Activated naive CD4-positive, alpha-beta T cell treated with anti-CD3 and anti-CD28 coated beads for 36 hours (primary cell): ENCODE measurements at regions not wholly inside any gene's neighbourhood (a gene's known extent, or its start where the extent isn't known, plus 50 kb on each side); places are given as distances from the start of the nearest gene placed in this dataset.
"Not testable (repeated sequence)": the region's sequence is repeated elsewhere in the genome, so short reads cannot be mapped to it uniquely, and the experiment has no call there.

Experiments used
- CTCF ChIA-PET: fragments of 350-600 bp; sonication (Branson Sonifier 250); formaldehyde crosslinking; loops from one replicate; lab custom pipeline; 2021; ENCODE audit warnings: antibody characterized with exemption; lab: Charles Lee
- DNase-seq: peaks from one replicate; pipeline ENCODE4 v3.0.0-alpha.2; 2020
- H3K27ac Mint-ChIP-seq: one replicate; pipeline ENCODE4 v1.8.0; 2021; ENCODE audit warnings: mild to moderate bottlenecking, mixed read lengths
- H3K27me3 Mint-ChIP-seq: one replicate; pipeline ENCODE4 v1.8.0; 2021; ENCODE audit warnings: low read depth, mixed read lengths
- H3K36me3 Mint-ChIP-seq: one replicate; pipeline ENCODE4 v1.8.0; 2021; ENCODE audit warnings: low read depth, mixed read lengths
- H3K4me1 Mint-ChIP-seq: one replicate; pipeline ENCODE4 v1.8.0; 2021; ENCODE audit warnings: low read depth, mixed read lengths
- H3K4me3 Mint-ChIP-seq: one replicate; pipeline ENCODE4 v1.8.0; 2021; ENCODE audit warnings: mild to moderate bottlenecking, moderate library complexity, mixed read lengths
- H3K9me3 Mint-ChIP-seq: one replicate; pipeline ENCODE4 v1.8.0; 2021; ENCODE audit warnings: mixed read lengths
- intact Hi-C: fragments of 100-400 bp; cut with micrococcal nuclease; formaldehyde crosslinking; loops from one replicate; pipeline ENCODE4 v1.15.1; 2023

DNA sequence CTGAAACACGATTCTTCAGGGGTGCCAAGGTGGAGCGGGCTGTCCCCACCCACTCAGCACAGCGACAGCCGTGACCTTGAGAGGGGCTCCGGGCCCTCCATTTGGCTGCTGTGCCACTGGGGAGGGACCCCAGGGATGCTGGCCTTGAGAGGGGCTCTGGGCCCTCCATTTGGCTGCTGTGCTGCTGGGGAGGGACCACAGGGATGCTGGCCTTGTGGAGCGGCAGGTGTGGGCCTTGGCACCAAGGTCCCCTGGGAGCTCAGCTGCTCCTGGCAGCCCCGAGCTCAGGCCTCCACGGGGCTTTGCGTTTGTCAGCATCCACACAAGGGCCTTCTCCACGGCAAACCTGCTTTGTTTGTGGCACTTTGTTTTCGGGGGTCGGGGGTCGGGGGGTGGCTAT, 137.6 kb upstream of the LPCAT1 start:
- peaks cover 45% of the 10 kb centered on the region for H3K27me3 Mint-ChIP-seq
- CTCF ChIA-PET: no interaction called here
- H3K27ac Mint-ChIP-seq: no peak overlapping the region
- H3K9me3 Mint-ChIP-seq: no peaks in the 10 kb centered on the region
- no peaks in the 10 kb centered on the region for H3K36me3 Mint-ChIP-seq
- intact Hi-C loops: no loop called here
- peaks cover 7% of the 10 kb centered on the region for H3K4me1 Mint-ChIP-seq
- H3K4me3 Mint-ChIP-seq: no peak overlapping the region
- no peak for DNase-seq

DNA sequence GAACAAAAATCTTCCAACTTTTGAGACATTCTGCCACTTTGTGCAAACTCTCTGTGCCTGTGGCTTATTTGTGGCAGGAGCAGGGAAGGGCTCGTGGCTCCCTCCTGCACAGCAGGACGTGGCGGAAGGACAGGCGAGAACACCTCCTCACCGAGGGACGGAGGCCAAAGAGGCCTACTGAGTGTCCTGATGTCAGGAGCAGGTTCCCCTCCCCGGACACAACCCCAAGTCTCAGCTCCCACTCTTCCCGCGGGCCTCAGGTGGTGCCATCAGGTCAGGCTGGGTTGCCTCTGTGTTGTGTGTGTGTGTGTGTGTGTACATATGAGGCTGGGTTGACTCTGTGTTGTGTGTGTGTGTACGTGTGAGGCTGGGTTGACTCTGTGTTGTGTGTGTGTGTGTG, 136.8 kb upstream of the LPCAT1 start:
- Mint-ChIP-seq H3K27ac (peak overlapping the region; percentile 25), H3K4me3 (no peak overlapping the region), H3K9me3 (no peaks in the 10 kb centered on the region), H3K36me3 (no peaks in the 10 kb centered on the region), H3K27me3 (peaks cover 38% of the 10 kb centered on the region), H3K4me1 (no peaks in the 10 kb centered on the region)
- intact Hi-C loops: no loop called here
- CTCF ChIA-PET: no interaction called here
- DNase-seq: no peak

DNA sequence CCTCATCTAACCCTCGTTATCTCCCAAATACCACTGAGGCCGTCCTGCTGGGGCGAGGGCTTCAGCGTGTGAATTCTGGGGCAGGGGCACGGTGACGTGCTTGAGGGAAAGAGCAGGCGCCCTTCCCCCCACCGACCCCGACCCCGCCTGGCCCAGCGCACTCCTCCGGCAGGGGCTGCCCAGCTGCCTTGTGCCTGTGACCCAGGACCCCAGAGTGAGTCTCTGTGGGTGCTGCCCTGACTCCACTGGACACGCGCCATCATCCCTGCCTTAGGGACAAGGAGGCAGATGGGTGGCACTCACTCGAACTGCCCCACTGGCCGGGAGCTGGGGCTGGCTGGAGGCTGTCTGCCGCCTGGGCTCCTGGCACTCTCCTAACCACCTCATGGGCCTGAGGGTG, 136.2 kb upstream of the LPCAT1 start:
- no peaks in the 10 kb centered on the region for H3K9me3 Mint-ChIP-seq
- no peaks in the 10 kb centered on the region for H3K36me3 Mint-ChIP-seq
- no peak overlapping the region for H3K27ac Mint-ChIP-seq
- H3K4me1 Mint-ChIP-seq: no peaks in the 10 kb centered on the region
- CTCF ChIA-PET: no interaction called here
- DNase-seq: no peak
- H3K4me3 Mint-ChIP-seq: no peak overlapping the region
- peaks cover 35% of the 10 kb centered on the region for H3K27me3 Mint-ChIP-seq
- intact Hi-C loops: no loop called here

DNA sequence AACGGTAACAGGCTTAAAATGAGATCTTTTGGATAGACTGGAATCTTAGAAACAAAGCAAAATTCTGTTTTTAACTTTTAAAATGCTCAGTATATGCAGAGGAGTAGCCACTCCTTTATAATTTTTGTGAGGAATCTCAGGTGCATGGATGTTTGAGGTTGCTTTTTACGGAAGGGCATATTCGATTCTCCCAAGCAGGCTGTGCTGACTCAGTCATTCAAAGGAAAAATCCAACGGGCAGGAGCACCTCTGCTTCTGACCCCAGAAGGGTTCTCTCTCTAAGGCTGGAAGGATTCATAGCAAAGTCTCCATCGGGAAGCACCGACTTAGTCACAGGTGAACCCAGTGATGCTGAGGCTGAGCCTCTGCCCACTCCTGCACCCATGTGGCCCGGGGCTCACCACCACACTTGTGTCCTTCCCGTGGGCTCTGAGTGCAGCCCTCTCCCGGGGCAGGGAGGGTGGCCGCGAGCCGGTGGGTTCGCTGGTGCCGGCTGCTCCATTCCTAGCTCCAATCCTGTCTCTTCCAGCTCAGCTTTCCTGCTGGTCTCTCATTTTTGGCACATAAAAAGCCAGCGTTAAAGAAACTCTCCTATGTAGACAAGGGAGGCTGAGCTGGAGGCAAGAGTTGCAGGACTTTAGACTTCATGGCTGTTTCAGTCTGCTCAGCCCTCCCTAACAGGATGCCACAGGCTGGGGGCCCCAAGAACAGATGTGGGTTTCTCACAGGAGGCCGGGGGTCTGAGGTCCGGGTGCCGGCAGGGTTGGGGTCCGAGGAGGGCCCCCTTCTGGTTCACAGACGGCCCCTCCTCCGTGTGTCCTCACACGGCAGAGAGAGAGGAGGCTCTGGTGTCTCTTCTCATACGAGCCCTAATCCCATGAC, 135.6 kb upstream of the LPCAT1 start:
- no peaks in the 10 kb centered on the region for H3K9me3 Mint-ChIP-seq
- H3K36me3 Mint-ChIP-seq: no peaks in the 10 kb centered on the region
- no peak overlapping the region for H3K27ac Mint-ChIP-seq
- CTCF ChIA-PET: no interaction called here
- DNase-seq: no peak
- H3K4me3 Mint-ChIP-seq: no peak overlapping the region
- peaks cover 33% of the 10 kb centered on the region for H3K27me3 Mint-ChIP-seq
- H3K4me1 Mint-ChIP-seq: no peaks in the 10 kb centered on the region
- intact Hi-C loops: no loop called here

DNA sequence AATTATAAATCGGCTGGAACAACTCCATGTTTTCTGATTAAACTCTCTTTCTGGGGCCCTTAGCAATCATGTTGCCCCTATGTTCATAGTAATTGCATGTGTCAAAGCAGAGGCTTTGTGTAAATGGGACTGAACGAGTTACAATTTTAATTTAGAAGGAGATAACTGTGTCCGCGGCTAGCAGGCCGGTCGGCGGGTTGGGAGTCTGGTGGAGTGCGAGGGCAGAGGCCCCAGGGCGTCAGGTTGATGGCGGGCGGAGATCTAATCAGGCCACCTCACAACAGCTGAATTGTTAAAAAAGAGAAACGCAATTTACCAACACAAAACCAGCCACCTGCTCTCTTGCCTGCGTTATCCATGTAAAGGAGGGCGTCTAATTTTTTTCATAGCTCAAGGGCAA, 134.9 kb upstream of the LPCAT1 start:
- intact Hi-C loops: no loop called here
- Mint-ChIP-seq H3K27me3 (peaks cover 30% of the 10 kb centered on the region), H3K4me1 (no peaks in the 10 kb centered on the region), H3K27ac (no peak overlapping the region), H3K36me3 (no peaks in the 10 kb centered on the region), H3K4me3 (no peak overlapping the region), H3K9me3 (no peaks in the 10 kb centered on the region)
- no peak for DNase-seq
- CTCF ChIA-PET: no interaction called here

DNA sequence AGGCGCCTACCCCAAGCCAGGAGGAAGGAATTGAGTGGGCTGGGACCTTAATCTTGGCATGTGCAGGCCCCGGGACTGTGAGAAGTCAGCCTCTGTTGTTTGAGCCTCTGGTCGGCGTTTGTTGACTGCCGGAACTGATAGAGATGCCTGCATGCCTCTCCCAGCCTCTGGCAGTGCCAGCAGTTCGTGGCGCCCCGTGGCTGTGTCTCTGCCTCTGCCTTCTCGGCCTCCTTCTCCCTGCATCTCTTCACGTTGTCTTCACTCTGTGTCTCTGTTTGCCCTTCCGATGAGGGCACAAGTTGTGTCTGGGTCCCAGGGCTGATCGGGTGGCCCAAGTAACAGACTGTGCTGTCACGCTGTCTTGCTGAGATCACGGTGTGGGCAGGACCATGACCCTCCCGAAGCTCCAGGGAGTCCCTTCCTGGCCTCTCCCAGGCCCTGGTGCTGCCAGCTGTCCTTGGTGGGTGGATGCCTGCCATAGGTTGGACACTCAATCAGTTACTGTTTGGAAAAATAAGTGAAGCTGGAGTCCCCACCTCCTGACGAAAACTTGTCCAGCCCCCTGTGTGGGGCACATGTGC, 133.5 kb upstream of the LPCAT1 start:
- Mint-ChIP-seq H3K36me3 (no peaks in the 10 kb centered on the region), H3K27me3 (peaks cover 30% of the 10 kb centered on the region), H3K9me3 (no peaks in the 10 kb centered on the region), H3K4me1 (peaks cover 5% of the 10 kb centered on the region), H3K27ac (no peak overlapping the region), H3K4me3 (no peak overlapping the region)
- CTCF ChIA-PET: interaction anchor here (1.5 kb wide), 1 partner anchor 12 kb away, joined by 5 read pairs; no protein-coding TSS in a partner anchor
- intact Hi-C loops: no loop called here
- no peak for DNase-seq

DNA sequence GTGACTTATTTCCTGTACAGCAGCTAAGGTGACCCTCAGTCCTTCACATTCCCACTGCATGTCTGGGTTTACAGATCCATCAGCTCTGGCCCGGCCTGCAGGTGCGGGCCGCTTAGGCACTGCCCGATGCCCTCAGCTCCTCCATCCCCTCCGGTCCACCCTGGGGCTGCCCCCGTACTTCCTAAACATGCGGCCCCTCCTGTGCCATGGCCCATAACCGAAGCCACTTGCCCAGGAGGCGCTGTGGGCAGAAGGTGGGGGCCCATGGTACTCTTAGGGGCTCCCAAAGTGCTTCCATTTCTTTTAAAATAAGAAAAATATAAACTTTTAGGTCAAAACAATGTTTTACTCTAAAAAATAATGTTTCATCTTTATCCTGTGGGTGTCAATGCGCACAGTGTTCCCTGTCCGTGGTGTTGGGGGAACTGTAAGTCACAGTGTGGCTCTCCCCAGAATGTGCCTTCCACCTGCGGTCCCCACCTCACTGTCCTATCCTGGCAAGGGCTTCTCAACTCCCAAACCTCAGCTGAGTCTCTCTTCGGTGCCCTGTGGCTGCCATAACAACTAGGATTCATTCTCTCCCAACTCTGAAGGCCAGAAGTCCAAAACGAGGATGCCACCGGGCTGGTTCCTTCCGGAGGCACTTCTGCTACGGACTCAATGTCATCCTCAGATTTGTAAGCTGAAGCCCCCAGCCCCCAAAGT, 132.7 kb upstream of the LPCAT1 start:
- DNase-seq: no peak
- intact Hi-C loops: no loop called here

DNA sequence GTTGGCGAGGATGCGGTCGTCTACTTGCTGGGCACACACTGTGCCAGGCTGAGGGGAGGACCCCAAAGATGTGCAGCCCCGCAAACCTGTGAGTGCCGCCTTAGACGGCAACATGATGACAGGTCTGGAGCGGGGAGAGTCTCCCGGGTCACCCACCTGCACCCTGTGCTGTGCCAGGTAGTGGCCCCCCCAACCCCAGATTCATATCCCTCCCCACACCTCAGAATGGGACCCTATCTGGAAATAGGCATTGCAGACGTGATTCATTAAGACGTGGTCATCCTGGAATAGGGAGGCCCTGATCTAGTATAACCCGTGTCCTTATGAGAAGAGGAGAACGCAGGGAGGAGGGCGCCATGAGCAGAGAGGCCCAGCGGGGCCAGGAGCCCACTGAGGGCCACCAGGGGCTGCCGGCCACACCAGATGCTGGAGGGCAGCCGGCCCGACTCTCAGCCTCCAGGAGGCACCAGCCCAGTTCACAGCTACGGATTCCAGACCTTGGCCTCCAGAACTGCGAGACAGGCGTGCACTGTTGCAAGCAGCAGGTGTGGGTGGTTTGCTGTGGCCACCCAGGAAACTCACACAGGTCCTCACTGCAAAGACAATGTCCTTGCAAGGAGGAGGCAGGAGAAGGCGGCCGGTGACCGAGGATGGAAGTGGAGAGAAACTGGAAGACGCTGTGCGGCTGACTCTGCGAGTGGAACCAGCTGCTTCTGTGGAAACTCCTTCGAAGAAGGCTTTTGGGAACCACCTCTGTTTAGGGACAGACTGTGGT, 131.9 kb upstream of the LPCAT1 start:
- H3K27ac Mint-ChIP-seq: no peak overlapping the region
- no peak for DNase-seq
- intact Hi-C loops: no loop called here
- H3K36me3 Mint-ChIP-seq: no peaks in the 10 kb centered on the region
- peaks cover 5% of the 10 kb centered on the region for H3K4me1 Mint-ChIP-seq
- H3K27me3 Mint-ChIP-seq: peaks cover 33% of the 10 kb centered on the region
- no peak overlapping the region for H3K4me3 Mint-ChIP-seq
- CTCF ChIA-PET: interaction anchor here (0.5 to 1.5 kb wide), 3 partner anchors 10 to 315 kb away, joined by 3 to 5 read pairs (median 3); no protein-coding TSS in a partner anchor
- no peaks in the 10 kb centered on the region for H3K9me3 Mint-ChIP-seq

More for the DNA sequence above, 132.7 kb upstream of the LPCAT1 start:
- no peak overlapping the region for H3K4me3 Mint-ChIP-seq
- peaks cover 5% of the 10 kb centered on the region for H3K4me1 Mint-ChIP-seq
- no peaks in the 10 kb centered on the region for H3K9me3 Mint-ChIP-seq
- CTCF ChIA-PET: interaction anchor here (0.5 to 1.5 kb wide), 3 partner anchors 11 to 1907 kb away, joined by 3 to 5 read pairs (median 3); no protein-coding TSS in a partner anchor
- peaks cover 32% of the 10 kb centered on the region for H3K27me3 Mint-ChIP-seq
- H3K27ac Mint-ChIP-seq: no peak overlapping the region
- no peaks in the 10 kb centered on the region for H3K36me3 Mint-ChIP-seq

DNA sequence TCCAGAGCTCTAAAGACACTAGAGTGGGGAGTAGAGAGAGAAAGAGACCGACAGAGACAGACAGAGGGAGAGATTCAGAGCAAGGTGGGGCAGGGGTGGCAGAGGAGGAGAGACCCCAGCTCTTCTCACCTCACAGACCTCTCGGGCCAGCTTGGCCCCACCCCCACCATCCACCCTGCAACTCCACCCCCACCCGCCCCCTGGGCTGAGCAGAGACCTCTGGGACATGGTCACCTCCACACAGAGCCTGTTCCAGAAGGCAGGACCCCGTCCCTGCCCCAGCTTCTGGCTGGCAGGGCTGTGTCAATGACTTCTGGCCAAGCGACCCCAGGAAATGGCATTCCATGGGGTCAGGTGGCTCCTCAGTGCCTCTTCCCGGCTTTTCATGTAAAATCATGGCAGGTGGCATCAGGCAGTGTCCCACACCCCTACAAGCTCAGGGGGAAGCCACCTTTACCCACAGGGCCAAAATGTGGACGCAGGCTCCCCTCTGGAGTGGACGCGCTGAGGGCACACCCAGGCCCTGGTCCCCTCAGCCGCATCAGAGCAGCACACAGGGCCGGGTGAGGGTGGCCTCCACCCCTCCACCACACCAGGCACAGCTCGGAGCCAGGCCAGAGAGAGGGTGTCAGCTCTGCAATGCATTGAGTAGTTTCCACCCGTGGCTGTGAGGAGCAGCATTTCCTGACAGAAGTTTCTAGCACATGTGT, 131.2 kb upstream of the LPCAT1 start:
- H3K4me3 Mint-ChIP-seq: no peak overlapping the region
- no peaks in the 10 kb centered on the region for H3K9me3 Mint-ChIP-seq
- peaks cover 37% of the 10 kb centered on the region for H3K27me3 Mint-ChIP-seq
- intact Hi-C loops: no loop called here
- no peak overlapping the region for H3K27ac Mint-ChIP-seq
- peaks cover 5% of the 10 kb centered on the region for H3K4me1 Mint-ChIP-seq
- H3K36me3 Mint-ChIP-seq: no peaks in the 10 kb centered on the region
- CTCF ChIA-PET: interaction anchor here (0.6 to 1.2 kb wide), 5 partner anchors 10 to 175 kb away, joined by 3 to 4 read pairs (median 3); no protein-coding TSS in a partner anchor
- no peak for DNase-seq

DNA sequence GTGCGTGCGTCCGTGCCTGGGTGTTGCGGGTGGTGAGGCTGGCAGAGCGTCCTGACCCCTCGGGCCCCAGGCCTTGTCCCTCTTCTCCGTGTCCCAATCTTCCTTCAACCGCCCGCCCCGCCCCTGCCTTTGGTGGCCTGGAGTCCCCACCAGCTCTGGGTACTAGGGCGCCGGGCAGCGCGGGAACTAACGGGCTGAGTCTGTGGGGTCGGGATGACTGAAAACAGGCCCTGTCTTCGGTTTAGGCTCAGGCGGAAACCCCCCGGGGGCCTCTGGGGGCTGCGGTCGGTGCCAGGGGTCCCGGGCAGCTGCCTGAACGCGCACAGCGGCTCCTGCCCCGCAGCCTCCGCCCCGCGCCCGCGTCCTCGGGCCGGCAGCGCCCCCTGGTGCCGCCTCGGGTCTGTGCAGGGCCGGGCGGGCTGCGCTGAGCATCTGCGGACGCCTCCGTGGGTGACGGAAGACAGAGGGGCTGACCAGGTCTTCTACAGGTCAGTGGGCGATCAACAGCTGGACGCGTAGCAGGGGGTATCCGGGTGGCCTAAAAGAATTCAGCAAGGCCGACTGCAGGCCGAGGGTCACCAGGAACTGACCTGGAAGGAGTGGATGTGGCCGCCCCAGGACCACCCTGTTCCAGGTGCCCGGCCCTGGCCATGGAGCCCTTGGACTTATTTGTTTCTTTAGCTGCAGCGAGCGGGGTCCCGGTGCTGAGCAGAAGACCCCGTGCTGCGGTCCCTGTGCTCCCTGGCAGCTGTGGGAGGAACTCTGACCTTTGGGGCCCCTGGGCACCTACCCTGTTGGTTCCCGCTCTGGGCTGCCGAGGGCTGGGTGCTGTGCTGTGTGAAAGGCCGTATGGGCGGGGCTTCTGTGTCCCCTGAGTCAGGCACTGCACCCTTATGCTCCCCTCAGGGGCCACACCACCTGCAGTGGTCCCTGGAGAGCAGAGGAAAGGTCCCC, 130.2 kb upstream of the LPCAT1 start:
- H3K4me1 Mint-ChIP-seq, H3K27ac Mint-ChIP-seq, H3K36me3 Mint-ChIP-seq, H3K9me3 Mint-ChIP-seq, intact Hi-C loops: not testable (repeated sequence)
- Mint-ChIP-seq H3K4me3 (peak overlapping the region; percentile 42), H3K27me3 (peaks cover 40% of the 10 kb centered on the region)
- CTCF ChIA-PET: interaction anchor here (1.0 to 1.6 kb wide), 7 partner anchors 9 to 269 kb away, joined by 3 to 19 read pairs (median 3); no protein-coding TSS in a partner anchor
- peak; percentile 33 for DNase-seq
